GM13976 (cell line): ENCODE measurements at regions not wholly inside any gene's neighbourhood (a gene's known extent, or its start where the extent isn't known, plus 50 kb on each side); places are given as distances from the start of the nearest gene placed in this dataset.

Experiments
- DNase-seq: peaks from one replicate; pipeline ENCODE4 v3.0.0; 2012; ENCODE audit warnings: low spot score
- CTCF ChIP-seq: IDR thresholded peaks from 2 replicates; pipeline ENCODE4 v1.5.1; 2012; ENCODE audit warnings: borderline replicate concordance, mild to moderate bottlenecking; ENCODE audit not compliant: insufficient read depth; ENCODE audit errors: extremely low read depth, missing control alignments, control extremely low read depth
- in situ Hi-C: fragments of 300-500 bp; cut with MboI; formaldehyde crosslinking; loops from one replicate; pipeline ENCODE4 v1.12.0; 2022; ENCODE audit warnings: low sequenced_read_pairs, mixed read lengths, inconsistent platforms; ENCODE audit not compliant: unreplicated experiment

- DNase-seq = no peak
- TF ChIP-seq CTCF = no peak
- in situ Hi-C loops = loop anchor here (25.0 kb wide), 1 partner anchor 409 kb away; no protein-coding TSS in a partner anchor
These were observed 488.5 kb downstream of the NPHP4 start for GRCh38 chr1:5503556-5504363.

GRCh38 chr1:5502311-5503194 is 489.7 kb downstream of the NPHP4 start:
- TF ChIP-seq CTCF = no peak
- in situ Hi-C loops = loop anchor here (25.0 kb wide), 1 partner anchor 410 kb away; no protein-coding TSS in a partner anchor
- DNase-seq = no peak

- no peak for DNase-seq
- TF ChIP-seq CTCF = no peak
- in situ Hi-C loops = loop anchor here (25.0 kb wide), 1 partner anchor 411 kb away; no protein-coding TSS in a partner anchor
These were observed 490.9 kb downstream of the NPHP4 start for GRCh38 chr1:5501206-5501930.

GRCh38 chr1:5500541-5500940 is 491.7 kb downstream of the NPHP4 start:
- in situ Hi-C loops = loop anchor here (25.0 kb wide), 1 partner anchor 412 kb away; no protein-coding TSS in a partner anchor
- TF ChIP-seq CTCF = no peak
- DNase-seq = no peak

- DNase-seq = no peak
These were observed 494.7 kb downstream of the NPHP4 start for GRCh38 chr1:5497503-5497902.

More at GRCh38 chr1:5497503-5497902, 494.7 kb downstream of the NPHP4 start:
- no peak for TF ChIP-seq CTCF
- in situ Hi-C loops = no loop called here
